ENCODE measurements at regions not wholly inside any gene's neighbourhood (a gene's known extent, or its start where the extent isn't known, plus 50 kb on each side); places are given as distances from the start of the nearest gene placed in this dataset.
"Not testable (repeated sequence)": the region's sequence is repeated elsewhere in the genome, so short reads cannot be mapped to it uniquely, and the experiment has no call there.

- no peak for DNase-seq
Measured at GRCh38 chr6:168871642-168872315, 381.9 kb downstream of the THBS2 start.

- DNase-seq, result no peak
Measured at GRCh38 chr6:168870982-168871381, 382.7 kb downstream of the THBS2 start.

- DNase-seq, result no peak
Measured at GRCh38 chr6:168867247-168868102, 386.2 kb downstream of the THBS2 start.

- no peak for DNase-seq
Measured at GRCh38 chr6:168866534-168866933, 387.1 kb downstream of the THBS2 start.

DNA sequence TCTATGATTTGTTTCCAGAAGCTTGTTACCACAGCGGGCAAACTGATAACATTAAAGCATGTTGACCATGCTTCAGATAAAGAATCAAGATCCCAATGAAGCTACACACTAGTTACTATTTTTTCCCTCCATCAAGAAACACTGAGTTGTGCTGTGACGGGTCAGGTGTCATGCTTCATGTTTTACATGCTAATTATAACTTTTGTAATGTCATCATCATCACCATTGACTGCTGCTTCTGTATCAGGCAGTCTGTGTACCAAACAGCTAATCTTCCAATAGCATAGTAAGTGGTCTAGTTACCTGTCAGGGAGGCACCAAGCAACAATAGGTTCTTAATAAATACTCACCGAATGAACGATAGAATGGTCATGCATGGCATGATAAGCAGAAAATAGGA lies 388.1 kb downstream of the THBS2 start:
- no peak for DNase-seq

DNA sequence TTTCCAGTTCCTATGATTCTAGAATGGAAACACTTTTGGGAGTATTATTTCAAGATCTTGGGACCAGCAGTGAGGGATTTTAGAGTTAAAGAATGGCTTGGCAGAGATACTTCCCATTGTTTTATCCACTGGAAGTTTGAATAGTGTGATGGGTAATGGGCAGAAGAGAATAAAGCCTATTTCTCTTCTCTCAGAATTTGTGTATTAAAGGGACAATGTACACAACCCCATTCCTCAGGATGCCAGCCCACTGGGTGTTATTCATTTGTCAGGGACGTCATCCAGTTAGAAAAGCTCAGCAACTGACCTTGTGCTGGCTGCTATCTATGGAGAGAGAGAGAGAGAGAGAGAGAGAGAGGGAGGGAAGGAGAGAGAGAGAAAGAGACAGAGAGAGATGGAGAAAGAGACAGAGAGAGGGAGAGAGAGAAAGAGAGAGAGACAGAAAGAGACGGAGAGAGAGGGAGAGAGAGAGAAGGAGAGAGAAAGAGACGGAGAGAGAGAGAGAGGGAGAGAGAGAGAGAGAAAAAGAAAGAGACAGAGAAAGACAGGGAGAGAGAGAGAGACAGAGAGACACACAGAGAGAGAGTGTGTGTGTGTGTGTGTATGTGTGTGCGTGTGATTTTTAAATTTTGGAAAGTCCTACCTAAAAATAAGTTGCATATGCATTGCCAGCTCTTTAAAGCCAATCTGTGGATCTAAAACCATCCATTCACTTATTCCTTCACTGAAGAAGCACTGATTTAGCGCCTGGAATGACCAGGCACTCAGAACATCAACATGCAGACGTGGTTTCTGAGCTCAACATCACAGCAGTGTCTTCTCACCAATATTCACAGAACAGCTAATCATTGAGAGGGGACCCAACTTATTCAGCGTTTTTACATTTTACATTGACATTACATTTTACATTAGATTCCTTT lies 388.8 kb downstream of the THBS2 start:
- DNase-seq, result no peak

GRCh38 chr6:168863467-168863866 lies 390.2 kb downstream of the THBS2 start:
- no peak for DNase-seq

DNA sequence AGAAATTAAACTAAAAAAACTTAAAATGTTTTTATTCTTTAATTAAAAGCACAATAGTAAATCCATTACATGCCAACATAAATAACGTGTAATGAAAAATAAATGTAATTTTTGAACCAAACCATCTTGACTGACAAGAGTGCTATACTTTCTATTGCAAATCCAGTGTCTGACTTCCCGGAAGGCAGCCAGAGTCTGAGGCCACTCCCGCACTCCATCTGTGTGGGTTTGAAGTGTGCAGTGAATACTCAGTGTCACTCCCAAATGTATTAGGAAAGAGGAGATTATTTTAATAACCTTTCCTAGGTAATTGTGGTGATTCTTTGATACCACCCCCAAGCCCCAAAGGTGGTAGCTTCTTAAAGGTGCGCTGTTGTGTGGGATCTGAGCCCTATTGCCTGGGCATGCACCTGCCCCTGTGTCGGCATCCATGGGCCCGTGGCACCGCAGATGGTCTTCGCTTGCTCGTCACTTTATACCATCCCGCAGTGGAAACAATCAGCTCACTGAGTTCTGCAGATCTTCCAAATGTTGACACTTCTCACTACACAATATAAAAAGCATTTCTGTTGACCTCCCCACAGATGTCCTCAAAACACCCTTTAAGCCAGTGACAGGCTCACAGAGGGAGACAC lies 391.2 kb downstream of the THBS2 start:
- no peak for DNase-seq

- no peak for DNase-seq
Measured at GRCh38 chr6:168860987-168861386, 392.7 kb downstream of the THBS2 start.

GRCh38 chr6:168860341-168860740 lies 393.3 kb downstream of the THBS2 start:
- no peak for DNase-seq

DNA sequence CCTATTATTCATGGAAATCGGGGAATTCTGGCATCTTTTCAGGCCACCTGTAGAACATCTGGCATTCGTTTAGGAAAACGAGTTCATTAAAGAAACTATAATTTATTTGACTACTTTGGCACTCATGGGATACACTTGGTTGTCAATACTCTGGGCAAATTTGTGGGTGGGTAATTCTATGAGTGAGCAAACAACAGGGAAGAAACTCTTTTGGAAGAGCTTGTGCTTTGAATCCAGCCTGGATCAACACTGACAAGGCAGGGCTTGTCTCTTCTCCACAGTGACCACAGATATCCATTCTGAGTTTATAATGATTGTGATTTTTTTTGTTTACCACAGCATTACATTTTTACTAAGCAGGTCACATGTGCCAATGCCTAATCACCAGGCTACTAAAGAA lies 394.7 kb downstream of the THBS2 start:
- DNase-seq, result no peak

- DNase-seq, result no peak
Measured at GRCh38 chr6:168856914-168857313, 396.7 kb downstream of the THBS2 start.

DNA sequence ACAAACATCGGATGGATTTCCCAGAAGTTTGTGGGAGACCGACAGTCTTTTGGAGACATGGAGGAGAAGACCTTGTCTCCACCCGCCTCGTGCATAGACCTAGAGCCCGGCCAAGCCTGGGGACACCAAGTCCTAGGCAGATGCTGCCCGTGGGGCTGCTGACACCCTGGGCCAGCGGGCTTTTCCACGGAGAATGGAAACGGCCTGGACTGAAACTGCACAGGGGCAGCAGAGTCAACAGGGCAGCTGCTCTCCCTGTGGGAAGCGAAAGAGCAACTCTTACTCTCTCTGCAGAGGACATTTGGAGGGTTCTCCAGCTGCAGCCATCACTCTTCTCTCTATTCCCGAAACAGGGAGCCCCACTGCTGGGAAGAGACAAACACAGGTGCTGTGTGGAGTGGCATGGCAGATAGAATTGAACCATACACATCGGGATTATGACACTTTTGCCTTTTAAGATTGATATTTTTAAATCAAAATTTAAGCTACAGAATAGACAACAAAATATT lies 401.2 kb downstream of the THBS2 start:
- DNase-seq, result no peak

DNA sequence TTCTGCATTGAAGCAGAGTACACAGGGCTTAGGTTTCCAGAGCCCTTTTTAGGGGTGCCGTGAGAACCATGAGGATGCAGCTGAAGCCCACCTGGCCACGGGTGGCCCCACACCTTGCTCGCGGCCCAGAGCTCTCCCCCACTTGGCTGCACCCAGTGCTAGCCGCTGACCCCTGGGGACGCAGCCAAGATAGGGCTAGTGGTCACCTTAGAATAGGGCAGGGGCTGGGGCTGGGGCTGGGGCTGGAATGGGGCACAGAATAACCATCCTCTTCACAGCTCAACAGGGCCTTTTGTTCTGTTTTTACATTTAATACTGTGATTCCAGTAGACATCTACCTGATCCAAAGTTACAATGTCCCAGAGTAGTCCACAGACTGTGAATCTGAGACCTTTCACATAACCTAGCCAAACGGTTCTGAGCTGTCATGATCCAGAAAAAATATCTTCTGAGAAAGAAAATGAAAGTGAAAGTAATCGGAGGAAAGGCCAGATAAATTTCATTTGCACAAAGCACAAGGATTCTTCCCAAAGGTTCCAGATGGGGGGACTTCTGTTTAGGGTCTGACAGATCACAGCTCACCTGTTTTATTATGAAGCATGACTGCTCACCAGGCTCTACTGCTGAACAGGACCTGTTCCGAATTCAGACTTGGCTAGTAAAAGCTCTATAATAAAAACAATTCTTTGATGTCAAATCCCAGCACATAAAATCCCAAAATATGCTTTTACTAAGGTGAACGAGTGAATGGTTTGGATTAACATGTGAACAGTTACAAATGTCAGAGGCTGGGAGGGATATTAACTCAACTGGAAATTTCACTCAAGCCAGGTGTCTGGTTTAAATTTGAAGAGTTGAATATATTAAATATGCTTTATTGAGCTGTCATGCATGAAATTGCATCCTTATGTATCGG lies 401.9 kb downstream of the THBS2 start:
- no peak for DNase-seq

DNA sequence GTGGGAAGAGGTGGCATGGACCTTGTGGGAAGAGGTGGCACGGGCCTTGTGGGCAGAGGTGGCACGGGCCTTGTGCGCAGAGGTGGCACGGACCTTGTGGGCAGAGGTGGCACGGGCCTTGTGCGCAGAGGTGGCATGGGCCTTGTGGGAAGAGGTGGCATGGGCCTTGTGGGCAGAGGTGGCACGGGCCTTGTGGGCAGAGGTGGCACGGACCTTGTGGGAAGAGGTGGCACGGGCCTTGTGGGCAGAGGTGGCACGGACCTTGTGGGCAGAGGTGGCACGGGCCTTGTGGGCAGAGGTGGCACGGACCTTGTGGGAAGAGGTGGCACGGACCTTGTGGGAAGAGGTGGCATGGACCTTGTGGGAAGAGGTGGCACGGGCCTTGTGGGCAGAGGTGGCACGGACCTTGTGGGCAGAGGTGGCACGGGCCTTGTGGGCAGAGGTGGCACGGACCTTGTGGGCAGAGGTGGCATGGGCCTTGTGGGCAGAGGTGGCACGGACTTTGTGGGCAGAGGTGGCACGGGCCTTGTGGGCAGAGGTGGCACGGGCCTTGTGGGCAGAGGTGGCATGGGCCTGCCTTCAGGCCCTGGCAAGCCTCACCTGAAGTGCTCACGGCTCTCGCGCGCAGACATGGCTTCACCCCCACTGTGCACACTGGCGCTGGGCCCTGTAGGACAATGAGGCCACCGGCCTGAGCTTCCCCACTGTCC lies 403.5 kb downstream of the THBS2 start:
- DNase-seq, result not testable (repeated sequence)

DNA sequence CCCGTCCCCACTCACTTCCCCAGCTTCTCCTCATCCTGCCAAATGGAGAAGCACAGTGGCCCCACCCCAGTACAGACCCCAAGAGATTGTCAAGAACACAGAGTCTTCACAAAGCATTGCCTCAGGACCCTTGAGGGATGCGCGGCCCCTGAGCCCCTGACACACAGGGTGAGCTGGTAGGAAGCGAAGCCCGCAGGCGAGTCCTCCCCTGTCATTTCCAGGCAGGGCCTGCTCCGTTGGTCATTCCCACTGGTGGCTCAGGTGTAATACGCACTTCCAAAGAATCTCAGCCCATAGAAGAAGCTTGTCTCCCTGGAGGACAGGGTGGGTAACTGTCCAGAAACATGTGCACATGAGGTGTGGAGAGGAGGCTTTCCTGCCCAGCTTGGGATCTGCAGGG lies 404.2 kb downstream of the THBS2 start:
- no peak for DNase-seq

GRCh38 chr6:168848797-168849196 lies 404.8 kb downstream of the THBS2 start:
- DNase-seq, result no peak

GRCh38 chr6:168844821-168845609 lies 404.0 kb downstream of the SMOC2 start:
- DNase-seq, result peak; percentile 62

- DNase-seq, result not testable (repeated sequence)
Measured at GRCh38 chr6:168842632-168843212, 401.7 kb downstream of the SMOC2 start.
